BE2C (cell line): ENCODE measurements at regions not wholly inside any gene's neighbourhood (a gene's known extent, or its start where the extent isn't known, plus 50 kb on each side); places are given as distances from the start of the nearest gene placed in this dataset.

Experiments
- DNase-seq: peaks from one replicate; pipeline ENCODE4 v3.0.0-alpha.2; 2020
- H3K27me3 ChIP-seq: fragments of 250-450 bp; sonication (Bioruptor Pico); 2 replicates; pipeline ENCODE4 v1.5.1; 2020; ENCODE audit warnings: mild to moderate bottlenecking
- H3K36me3 ChIP-seq: fragments of 250-450 bp; sonication (Bioruptor Pico); 2 replicates; pipeline ENCODE4 v1.5.1; 2020; ENCODE audit warnings: mild to moderate bottlenecking
- H3K4me1 ChIP-seq: fragments of 250-450 bp; sonication (Bioruptor Pico); 2 replicates; pipeline ENCODE4 v1.5.1; 2020
- H3K4me3 ChIP-seq: 2 replicates; pipeline ENCODE4 v1.5.1; 2011; ENCODE audit warnings: low read depth, low read length
- H3K9me3 ChIP-seq: fragments of 250-450 bp; sonication (Bioruptor Pico); 2 replicates; pipeline ENCODE4 v1.5.1; 2020
- TF ChIP-seq, protein P1 (sequence below): IDR thresholded peaks from 2 replicates; pipeline ENCODE4 v1.5.1; 2012; ENCODE audit warnings: mild to moderate bottlenecking, low read depth, low read length

DNA sequence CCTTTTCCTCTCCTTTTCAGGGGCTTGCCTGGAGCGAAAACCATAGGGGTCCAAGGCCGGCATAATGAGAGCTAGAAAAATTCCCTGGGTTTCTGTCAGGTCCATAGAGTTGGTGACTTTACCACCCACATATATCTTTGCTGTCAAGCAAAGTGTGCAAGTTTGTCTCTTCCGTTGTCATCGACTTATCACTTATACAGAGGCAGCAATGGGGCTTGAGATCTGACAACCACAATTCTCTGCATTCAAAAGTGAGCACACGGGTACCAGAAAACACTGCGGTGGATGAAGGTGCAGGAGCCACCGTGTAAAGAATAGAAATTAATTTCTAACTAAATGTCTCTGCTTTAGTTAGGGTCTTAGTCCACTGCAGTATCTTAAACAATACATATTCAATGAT, 162.3 kb downstream of the DAD1 start:
- H3K9me3 ChIP-seq: no peaks in the 10 kb centered on the region
- no peaks in the 10 kb centered on the region for H3K36me3 ChIP-seq
- no peaks in the 10 kb centered on the region for H3K4me1 ChIP-seq
- no peak for DNase-seq
- H3K27me3 ChIP-seq: no peaks in the 10 kb centered on the region; the same call in 1 of the 2 replicates
- TF ChIP-seq, protein P1, sequence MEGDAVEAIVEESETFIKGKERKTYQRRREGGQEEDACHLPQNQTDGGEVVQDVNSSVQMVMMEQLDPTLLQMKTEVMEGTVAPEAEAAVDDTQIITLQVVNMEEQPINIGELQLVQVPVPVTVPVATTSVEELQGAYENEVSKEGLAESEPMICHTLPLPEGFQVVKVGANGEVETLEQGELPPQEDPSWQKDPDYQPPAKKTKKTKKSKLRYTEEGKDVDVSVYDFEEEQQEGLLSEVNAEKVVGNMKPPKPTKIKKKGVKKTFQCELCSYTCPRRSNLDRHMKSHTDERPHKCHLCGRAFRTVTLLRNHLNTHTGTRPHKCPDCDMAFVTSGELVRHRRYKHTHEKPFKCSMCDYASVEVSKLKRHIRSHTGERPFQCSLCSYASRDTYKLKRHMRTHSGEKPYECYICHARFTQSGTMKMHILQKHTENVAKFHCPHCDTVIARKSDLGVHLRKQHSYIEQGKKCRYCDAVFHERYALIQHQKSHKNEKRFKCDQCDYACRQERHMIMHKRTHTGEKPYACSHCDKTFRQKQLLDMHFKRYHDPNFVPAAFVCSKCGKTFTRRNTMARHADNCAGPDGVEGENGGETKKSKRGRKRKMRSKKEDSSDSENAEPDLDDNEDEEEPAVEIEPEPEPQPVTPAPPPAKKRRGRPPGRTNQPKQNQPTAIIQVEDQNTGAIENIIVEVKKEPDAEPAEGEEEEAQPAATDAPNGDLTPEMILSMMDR: no peak
- no peak overlapping the region for H3K4me3 ChIP-seq

GRCh38 chr14:22423958-22424357, 165.1 kb downstream of the DAD1 start:
- Histone ChIP-seq H3K4me1 (no peaks in the 10 kb centered on the region), H3K4me3 (no peak overlapping the region), H3K27me3 (no peaks in the 10 kb centered on the region; the same call in 1 of the 2 replicates), H3K9me3 (no peaks in the 10 kb centered on the region), H3K36me3 (no peaks in the 10 kb centered on the region)
- no peak for DNase-seq
- TF ChIP-seq, protein P1: no peak

- no peak for DNase-seq
- no peak overlapping the region for H3K4me3 ChIP-seq
- no peaks in the 10 kb centered on the region; the same call in 1 of the 2 replicates for H3K27me3 ChIP-seq
- no peaks in the 10 kb centered on the region for H3K9me3 ChIP-seq
- H3K4me1 ChIP-seq: no peaks in the 10 kb centered on the region
- H3K36me3 ChIP-seq: no peaks in the 10 kb centered on the region
- TF ChIP-seq, protein P1: no peak
Observed at GRCh38 chr14:22422238-22422637, 166.8 kb downstream of the DAD1 start.

GRCh38 chr14:22420598-22421186, 168.3 kb downstream of the DAD1 start:
- Histone ChIP-seq H3K4me1 (no peaks in the 10 kb centered on the region), H3K27me3 (no peaks in the 10 kb centered on the region), H3K4me3 (no peak overlapping the region), H3K9me3 (no peaks in the 10 kb centered on the region), H3K36me3 (no peaks in the 10 kb centered on the region)
- no peak for DNase-seq
- TF ChIP-seq, protein P1: no peak

DNA sequence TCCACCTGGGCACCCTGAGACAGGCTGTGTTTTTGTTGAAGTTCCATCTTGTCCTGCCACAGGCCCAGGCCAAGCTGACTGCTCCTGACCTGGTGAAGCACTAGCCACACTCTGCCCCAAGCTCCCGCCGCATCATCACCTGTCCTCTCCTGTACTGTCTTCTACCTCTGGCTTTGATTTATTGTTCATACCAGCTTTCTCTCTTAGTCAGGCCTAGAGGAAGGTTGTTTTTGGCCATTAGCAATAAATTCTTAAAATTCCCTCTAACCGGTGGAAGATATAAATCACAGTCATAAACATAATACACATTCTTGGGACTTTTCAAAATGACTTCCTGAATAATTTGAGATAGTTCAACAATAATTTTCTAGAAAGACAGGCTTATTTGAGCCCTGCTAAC, 169.4 kb downstream of the DAD1 start:
- TF ChIP-seq, protein P1: no peak
- H3K4me1 ChIP-seq: no peaks in the 10 kb centered on the region

GRCh38 chr14:22418631-22419030, 170.4 kb downstream of the DAD1 start:
- TF ChIP-seq, protein P1: no peak
- Histone ChIP-seq H3K36me3 (no peaks in the 10 kb centered on the region), H3K27me3 (no peaks in the 10 kb centered on the region), H3K4me1 (no peaks in the 10 kb centered on the region), H3K4me3 (no peak overlapping the region), H3K9me3 (no peaks in the 10 kb centered on the region)
- DNase-seq: no peak

More for the DNA sequence above, 169.4 kb downstream of the DAD1 start:
- no peak for DNase-seq
- Histone ChIP-seq H3K9me3 (no peaks in the 10 kb centered on the region), H3K36me3 (no peaks in the 10 kb centered on the region), H3K4me3 (no peak overlapping the region), H3K27me3 (no peaks in the 10 kb centered on the region)
